CD4-positive, alpha-beta T cell treated with Interleukin-21 for 1 hour (primary cell): ENCODE measurements at regions not wholly inside any gene's neighbourhood (a gene's known extent, or its start where the extent isn't known, plus 50 kb on each side); places are given as distances from the start of the nearest gene placed in this dataset.

ENCODE experiments used
- DNase-seq: peaks from one replicate; pipeline ENCODE4 v3.0.0-alpha.2; 2020

DNA sequence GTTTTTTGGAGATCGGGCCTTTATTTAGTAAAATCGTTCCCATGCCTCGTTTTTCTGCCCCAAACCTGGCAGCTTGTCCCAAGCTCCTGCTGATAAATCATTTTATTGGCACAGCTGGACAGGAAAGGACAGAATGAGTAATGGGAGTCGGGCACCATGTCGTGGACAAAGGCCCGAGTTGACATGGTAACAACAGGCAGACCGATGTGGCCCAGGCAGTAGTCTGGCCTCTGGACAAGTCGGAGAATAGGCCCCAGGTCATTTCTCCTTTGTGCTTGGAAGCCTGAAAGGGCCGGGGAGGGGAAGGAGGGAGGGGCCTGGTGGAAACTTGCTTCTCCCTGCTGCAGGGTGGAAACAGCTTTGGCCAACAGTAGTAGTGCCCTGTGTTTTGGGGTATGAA lies 234.9 kb downstream of the SUDS3 start:
- DNase-seq, result no peak

DNA sequence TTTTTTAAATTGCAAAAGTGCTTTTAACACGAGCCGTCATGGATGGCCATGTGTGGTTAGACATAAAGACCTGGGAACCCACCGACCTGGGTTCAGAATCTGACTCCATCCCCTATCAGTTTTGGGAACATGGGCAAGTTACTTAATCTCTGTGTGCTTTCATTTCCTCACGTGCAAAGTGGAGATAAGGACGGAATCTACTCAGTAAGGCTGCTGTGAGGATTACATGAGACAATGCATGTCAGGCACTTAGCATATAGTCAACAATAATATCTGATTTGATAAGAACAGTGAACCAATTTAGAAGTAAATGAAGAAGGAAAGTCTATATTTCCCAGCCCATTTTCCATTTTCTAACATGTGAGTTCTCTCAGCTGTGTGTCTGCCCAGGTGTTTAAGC lies 235.4 kb downstream of the SUDS3 start:
- DNase-seq, result no peak

DNA sequence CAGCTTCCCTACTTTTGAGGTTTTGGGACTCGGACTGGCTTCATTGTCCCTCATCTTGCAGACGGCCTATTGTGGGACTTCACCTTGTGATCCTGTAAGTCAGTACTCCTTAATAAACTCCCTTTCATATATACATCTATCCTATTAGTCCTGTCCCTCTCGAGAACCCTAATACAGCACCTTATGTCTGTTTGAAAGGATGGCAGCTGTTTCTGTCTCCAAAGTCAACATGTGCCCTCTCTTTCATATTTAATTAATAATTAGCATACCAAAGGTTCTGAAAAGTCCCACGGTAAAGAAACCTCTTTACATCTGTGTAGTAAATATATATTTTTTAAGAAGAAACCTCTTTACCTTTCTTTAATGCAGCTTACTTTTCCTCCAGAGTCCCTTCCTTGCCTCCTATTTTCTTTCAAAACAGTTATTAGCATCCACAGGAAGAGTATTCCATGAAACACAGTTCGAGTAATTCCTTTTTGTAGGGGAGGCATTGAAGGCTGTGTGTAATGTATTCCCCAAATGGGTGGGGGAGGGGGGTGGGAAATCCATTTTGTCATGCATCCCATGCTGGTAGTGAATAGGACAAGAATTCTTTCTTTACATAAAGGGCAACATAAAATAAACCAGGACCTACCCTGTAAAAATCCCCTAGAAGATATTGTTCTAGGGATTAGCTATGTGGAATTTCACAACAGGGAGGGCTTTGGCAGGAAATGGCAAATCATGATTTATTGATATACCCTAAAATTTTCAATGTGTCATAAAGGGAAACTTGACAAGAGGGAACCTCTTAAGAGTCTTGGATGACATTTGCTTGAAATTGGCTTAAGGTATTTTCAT lies 241.5 kb downstream of the SUDS3 start:
- DNase-seq, result no peak

DNA sequence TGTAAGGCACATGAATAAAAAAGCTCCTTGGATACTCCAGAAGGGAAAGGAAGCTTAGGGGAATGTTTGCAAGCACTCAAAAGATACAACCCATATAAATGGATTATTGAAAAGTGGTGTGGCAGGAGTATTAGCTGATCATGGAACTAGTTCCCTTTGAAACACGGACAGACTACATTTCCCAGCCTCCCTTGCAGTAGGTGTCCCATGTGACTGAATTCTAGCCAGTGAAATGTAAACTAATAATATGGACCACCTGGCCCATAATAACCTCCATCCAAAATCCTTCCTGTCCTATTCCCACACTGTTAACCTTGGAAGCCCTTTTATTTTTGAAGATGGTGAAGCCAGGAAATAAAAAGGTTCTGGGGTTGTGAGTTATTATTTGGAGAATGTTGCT lies 242.3 kb downstream of the SUDS3 start:
- no peak for DNase-seq

DNA sequence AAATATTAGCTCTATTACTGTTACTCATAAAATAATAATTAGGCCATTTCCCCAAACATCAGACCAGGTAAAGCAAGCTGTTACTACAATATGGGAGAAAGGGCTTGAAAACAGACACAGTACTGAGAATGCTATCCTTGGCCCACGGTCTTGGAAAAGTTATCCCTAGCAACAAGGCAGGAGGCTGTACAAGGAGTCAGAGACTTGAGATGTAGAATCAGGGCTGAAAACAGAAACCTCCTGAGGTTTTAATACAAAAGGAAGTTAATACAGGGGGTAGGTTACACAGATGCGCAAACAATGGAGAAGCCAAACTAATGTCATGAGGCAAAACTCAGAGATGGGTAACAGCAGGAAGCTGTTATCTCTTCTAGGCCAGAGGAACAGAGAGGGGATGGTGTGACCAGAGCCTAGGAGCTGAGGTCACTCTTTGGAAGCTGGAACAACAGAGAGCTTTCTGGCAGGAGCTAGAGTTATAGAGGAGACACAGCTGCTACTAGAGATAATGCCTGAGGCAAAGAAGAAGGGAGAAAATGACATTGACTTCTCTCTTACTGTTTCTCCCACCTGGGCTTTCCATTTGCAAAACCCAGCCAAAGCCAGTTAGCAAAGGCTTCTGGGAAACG lies 248.8 kb downstream of the SUDS3 start:
- no peak for DNase-seq

DNA sequence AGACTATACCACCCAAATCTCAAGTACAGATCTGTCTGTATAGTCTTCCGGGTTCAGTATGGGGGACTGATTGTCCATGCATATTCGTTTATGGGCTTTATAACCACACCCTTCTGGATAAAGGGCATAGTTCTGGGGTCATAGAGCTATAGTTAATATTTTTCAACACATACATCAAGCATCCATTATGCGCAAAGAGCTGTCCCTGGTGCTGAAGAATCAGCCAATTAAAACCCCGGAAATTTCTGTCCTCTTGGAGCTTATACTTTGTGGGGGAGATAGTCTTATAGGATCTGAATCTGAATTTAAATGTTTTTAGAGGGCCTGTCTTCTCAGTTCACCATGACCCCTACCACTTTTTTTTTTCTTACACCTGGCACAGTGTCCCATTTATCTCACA lies 256.7 kb downstream of the SUDS3 start:
- DNase-seq, result no peak

DNA sequence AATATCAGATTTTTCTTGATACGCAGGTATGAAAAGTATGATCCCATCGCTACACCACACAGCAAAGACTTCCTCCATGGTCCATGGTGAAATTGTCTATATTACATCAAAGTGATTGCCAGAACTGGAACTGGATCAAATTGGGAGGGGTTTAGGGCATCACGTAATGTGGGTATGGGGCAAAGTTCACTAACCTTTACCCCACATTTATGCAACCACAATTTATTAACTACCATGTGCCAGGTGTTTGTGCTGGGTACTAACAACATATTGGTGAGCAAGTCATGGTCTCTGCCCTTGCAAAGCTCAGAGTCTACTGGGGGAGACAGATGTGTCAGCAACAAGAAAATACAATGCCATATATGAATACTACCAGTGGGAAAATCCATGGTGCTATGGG lies 258.9 kb downstream of the SUDS3 start:
- DNase-seq, result no peak

DNA sequence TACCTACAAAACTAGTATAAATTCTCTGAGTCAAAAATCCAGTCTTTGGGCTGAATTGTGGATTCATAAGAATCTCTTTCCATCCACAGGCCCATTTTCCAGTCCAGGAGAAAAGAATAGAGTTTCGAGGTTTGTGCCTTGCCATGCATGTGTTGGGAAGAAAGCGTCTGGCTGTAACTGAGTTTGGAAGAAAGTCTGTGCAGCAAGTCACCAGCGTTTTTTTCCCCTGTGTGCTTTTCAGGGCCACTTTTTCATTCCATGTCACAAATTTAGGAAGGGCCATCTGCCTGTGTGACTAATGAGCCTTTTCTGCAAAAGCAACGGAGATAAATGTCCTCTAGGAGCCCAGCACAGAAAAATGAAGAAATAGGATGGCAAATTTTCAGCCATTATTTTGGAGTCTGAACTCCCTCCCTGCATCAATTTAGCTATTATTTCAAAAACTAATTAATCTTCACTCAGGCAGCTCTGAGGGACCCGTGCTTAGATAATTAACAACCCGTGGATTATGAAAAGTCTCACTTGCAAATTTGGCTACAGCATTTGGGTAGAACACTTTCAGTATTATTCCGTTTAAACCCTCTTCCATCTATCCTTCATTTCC lies 261.5 kb downstream of the SUDS3 start:
- no peak for DNase-seq

DNA sequence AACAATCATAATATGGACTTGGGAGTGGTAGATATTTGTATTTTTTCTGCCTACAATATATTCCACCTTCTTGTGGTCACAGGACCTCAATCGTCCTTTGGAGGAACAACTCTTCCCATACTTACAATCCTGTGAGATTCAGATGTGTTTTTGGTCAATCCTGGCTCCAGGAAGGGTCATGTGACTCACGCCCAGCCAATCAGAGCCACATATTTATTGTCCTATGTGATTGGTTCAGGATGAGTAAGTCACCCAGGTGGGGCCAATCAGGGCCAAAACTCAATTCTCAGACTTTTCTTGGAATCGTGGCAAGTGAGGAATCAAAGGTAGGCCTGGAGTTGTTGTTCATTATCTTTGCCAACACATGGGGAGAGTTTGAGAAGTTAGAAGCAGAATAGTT lies 264.9 kb downstream of the SUDS3 start:
- DNase-seq, result no peak

DNA sequence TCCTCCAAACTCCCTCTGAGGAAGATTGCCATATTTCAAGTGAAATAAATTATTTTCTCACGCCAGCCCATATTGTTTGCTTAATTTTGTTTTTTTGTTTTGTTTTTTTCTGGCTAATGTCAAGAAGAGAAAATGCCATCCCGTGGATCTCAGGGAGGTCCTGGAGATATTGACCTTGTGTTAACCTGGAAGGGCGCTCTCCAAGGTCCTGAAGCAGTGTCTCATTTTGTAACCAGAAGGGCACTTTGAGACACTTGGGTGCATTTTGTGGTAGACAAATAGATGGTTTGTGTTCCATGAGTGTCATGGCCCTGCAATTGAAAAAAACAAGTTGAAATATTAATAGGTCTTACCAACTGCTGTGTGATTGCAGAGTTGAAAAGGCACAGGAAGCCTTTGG lies 268.9 kb downstream of the SUDS3 start:
- DNase-seq, result no peak

DNA sequence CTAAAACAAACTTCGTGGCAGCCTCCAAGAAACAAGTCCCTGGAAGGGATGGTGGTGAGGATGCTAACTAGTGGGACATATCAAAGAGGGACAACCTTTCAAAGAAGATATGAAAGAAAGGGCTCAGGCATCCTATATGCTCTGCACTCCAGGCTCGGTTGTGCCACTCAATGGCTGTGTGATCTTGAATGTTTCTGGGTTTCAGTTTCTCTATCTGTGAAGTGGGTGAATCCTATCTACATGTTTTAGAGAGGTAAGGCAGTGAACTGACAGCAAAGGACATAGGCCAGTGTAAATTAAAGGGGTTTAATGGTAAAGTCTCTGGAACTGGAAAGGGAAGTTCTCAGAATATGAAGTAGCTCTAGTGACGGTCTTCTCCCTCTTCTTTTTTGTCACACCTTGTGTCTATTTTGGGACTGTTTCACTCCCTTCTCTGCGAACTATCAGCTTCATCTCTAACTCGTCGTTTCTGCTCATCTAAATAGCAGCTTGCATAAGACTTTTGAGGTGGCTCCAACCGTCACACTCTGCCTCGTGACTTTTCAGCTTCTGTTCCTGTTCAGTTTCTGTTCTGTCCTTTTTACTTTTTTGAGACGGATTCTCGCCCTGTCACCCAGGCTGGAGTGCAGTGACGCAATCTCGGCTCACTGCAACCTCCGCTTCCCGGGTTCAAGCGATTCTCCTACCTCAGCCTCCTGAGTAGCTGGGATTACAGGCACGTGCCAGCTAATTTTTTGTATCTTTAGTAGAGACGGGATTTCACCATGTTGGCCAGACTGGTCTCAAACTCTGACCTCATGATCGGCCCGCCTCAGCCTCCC lies 273.6 kb downstream of the SUDS3 start:
- DNase-seq, result no peak

DNA sequence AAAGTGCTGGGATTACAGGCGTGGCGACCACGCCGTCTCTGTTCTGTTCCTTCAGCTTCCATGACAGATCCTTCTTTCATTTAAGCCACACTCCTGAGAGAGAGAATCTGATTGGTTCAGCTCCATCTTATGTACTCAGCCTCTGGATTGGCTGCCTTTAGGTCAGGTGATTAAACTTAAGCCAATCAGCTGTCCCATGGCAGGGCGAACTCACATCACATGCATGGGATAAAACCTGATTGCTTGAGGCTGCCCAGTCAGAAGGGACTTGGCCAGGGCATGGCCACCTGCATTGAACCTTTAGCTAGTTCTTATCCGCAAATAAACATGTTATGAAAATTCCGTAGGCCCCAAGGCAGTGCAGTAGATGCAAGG lies 274.2 kb downstream of the SUDS3 start:
- no peak for DNase-seq

DNA sequence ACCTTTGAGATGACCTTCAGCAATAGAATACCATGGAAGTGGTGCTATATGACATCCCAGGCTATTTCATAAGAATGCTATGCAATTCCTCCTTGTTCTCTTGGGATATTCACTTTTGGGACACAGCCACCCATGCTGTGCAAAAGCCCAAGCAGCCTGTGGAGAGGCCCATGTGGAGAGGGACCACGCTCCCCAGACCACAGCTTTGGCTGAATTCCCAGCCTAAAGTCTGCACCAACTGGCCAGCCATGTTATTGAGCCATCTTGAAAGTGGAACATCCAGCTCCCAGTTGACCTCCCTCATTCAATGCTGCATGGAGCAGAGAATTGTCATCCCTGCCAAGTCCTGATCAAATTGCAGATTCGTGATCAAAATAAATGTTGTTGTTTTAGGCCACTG lies 275.1 kb downstream of the SUDS3 start:
- DNase-seq, result no peak

DNA sequence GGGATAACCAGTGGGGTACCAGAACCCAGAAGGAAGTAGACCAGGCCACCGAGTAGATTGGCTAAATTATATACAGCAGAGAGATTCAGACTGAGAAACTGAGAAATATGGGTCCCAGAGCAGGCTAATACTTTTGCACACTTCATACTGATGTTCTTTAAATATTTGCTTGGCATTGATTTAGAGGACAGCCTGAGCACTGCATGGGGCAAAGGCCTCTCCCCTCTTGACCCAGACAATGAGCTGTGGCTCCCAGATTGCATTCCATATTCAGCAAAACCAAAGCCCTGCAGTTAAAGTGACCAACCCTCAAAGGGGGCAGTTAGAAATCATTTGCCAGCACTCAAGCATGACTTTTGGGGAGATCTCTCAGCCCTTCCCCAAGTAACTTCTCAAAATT lies 279.2 kb downstream of the SUDS3 start:
- no peak for DNase-seq

DNA sequence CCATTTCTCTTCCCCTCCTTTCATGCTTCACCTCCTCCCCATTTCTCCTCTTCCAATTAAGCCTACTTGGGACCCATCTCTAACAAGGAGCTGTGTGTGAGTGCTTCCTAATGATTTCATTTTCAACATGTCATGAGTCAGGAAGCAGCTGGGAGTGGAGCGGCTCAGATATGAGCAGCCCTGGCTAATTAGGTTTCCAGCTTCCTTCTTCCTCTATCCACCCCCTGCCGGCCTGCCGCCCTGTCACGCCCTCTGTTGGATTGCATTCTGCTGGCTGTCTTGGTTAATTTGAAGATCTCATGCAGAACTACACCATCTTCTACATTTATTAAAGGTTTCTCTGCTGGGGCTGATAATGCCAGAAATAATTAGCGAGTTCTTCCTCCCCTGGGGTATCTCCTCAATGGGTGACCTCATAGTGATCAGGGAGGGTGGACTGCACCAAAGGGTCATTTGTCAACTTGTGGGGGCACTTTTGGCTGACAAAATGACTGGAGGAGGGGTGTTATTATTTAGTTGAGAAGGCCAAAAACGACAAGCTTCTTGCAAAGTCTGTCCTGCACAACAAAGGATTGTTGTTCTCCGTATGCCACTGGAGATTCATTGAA lies 300.9 kb upstream of the SRRM4 start:
- no peak for DNase-seq

DNA sequence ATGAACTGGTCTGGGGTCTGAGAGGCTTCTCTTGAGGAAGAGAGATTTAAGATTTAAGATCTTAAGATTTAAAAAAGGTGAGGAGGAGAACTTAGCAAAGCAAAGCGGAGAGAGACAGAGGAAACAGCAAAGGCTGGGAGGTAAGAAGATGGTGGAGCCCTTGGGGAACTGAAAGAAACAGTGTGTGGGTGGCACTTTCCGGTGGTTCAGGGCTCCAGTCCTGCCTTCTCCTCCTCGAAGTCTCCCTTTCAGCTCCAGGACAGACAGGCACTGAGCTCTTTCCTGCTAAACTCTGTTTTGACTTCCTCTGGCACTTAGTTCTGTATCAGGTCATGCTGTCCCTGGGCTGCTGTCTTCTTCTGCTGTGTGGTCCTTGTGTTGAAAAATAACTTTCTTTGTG lies 298.7 kb upstream of the SRRM4 start:
- no peak for DNase-seq

DNA sequence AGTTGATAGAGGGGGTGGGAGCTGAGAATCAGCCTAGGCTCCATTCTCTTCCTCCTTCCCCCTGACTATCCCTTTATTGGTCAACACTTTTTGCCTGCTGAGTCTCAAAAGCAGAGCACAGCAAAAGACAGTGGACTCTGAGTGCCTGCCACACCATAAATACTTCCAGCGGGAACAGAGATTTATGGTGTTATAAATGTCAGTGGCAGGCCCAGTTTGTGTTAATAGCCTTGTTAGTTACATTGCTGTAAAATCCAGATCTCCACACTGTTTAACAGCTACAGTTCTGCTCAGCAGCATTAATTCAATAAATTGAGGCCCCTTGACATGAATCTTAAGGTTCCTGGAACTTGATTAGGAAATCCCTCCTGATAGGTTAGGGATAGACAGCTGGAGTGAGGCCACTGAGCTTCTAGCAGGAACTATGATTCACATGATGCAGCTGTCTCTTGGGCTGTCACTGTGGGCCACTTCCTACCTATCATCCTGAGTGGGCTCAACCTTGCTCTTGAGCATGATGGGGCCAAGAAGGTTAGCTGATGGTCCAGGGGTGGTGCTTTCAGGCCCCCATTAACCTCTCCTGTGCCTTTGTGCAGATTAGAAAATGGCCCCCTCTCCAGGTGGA lies 295.2 kb upstream of the SRRM4 start:
- no peak for DNase-seq

DNA sequence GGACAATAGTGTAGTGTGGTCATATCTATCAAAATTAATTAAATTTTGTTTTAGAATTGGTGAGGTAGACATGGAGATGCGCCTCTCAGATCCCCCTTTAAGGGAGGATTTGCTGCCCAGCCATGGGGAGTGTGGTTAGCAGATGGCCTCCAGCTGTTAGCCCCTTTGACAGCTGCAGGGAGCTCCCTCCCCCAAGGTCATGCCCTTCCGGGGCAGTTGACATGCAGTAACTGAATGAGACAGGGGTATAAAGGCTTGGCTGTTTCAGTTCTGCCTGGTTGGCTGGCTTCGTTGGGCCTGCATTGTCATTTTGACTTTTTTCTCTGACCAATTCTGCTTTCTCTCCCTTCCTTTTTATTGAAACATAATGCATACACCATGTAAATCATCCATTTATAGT lies 291.5 kb upstream of the SRRM4 start:
- no peak for DNase-seq

DNA sequence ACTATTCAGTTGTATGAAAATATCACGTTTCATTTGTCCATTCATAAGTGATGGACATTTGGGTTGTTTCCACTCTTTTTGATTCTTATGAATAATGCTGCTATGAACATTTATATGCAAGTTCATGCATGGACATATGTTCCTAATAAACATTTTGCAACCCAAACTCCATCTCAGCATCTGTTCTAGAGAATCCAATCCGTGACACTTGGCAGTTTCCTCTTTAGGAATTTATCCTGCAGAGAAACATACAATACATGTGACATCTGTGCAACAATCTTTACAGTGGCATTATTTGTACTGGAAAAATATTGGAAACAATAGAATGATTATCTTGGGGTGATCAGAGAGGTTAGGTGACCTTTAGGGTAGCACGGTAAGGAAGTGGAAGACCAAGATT lies 290.8 kb upstream of the SRRM4 start:
- DNase-seq, result no peak

DNA sequence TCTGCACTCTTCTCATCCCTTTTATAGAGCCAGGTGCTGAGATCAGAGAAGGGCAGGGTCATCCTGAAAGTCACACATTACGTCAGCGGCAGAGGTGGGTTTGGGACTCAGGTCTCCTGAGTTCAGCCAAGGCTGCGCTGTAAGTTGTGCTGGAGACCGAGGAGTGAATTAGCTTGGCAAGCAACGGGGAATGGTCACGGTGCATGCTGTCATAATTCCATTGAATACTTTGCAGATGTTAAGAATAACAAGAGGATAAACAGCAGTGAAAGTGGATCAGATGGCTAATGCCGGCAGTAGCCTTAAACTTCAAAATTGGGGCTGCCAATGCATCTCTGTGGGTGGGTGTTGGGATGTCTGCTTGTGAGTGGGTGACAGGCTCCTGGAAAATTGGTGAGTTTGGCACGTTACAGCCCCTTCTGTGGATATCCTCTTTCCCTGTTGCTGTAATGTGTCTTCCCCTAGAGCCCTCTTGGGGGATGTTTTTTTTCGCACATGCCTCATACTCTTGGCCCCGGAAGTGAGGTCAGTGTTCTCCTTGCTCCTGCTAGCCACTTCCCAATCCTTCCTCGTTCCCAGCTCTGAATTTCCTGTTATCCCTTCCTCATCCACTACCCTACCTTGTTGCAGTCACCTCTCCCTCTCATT lies 287.1 kb upstream of the SRRM4 start:
- no peak for DNase-seq

DNA sequence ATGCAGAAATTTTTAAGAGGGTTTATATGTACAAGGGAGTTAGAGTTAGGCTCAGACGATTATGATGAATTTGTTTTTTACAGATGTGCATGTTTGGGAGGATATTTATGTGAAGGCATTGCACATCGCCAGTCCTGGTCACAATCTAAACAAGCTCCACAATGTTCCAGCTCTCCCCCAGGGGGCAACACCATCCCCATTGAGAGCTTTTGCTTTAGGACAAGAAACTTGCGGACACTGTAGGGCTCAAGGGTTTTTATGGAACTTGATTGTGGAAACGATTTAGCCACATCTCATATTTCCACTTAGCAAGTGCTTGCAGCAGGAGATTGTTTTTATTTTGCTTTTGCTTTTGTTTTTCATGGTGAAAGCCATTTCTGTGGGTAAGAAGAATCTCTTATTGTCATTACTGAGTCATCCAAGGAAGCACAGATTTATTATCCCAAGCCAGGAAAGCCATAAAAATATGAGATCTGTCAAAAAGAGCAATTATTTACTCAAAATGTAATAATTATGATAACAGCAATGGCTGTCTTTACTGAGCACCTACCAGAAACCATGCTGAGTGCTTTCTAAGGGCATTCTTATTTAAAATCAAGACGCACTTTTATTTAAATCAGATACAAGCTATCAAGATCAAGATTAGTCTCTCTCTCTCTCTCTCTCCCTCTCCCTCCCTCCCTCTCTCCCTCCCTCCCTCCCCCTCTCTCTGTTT lies 276.7 kb upstream of the SRRM4 start:
- DNase-seq, result no peak
